HepG2 (cell line): ENCODE measurements at regions not wholly inside any gene's neighbourhood (a gene's known extent, or its start where the extent isn't known, plus 50 kb on each side); places are given as distances from the start of the nearest gene placed in this dataset.

Source experiments
- ATAC-seq: fragments of 200-7000 bp; cut with Tn5 transposase; 3 replicates; pipeline ENCODE4 v1.9.1; 2020; ENCODE audit warnings: mild to moderate bottlenecking, moderate library complexity
- BruUV-seq: library from RNA; stranded (reverse); fragments of 400-500 nt; replicated peaks from 2 replicates; lab custom pipeline; 2021; lab: Mats Ljungman, UMichigan
- CTCF ChIA-PET: fragments of 300-600 bp; formaldehyde crosslinking; extraction: SDS; loops from one replicate; lab custom pipeline; 2021; ENCODE audit warnings: low total read pairs, inconsistent platforms, low intra/inter-chr PET ratio; lab: Yijun Ruan, JAX
- POLR2A ChIA-PET: fragments of 350-600 bp; sonication (Branson Sonifier 250); formaldehyde crosslinking; loops from one replicate; lab custom pipeline; 2020; ENCODE audit warnings: antibody characterized with exemption, inconsistent platforms; lab: Yijun Ruan, JAX
- DNase-seq: peaks from one replicate; pipeline ENCODE4 v3.0.0-alpha.2; 2015; ENCODE audit warnings: low spot score
- FAIRE-seq: peaks from 3 replicates; lab custom pipeline; 2011; peaks lifted over from hg19 to GRCh38; lab: Jason Lieb, UNC
- H2AFZ ChIP-seq: one replicate; pipeline ENCODE4 v1.6.1; 2011; ENCODE audit warnings: low read length, inconsistent platforms
- H3K27ac ChIP-seq: fragments of 300-600 bp; 3 replicates; pipeline ENCODE4 v1.8.0; 2011; ENCODE audit warnings: mixed run types, mild to moderate bottlenecking, mixed read lengths, low read length, inconsistent platforms; ENCODE audit not compliant: insufficient read depth; ENCODE audit errors: extremely low read length
- H3K27me3 ChIP-seq, 2 experiments: fragments of 200-600 bp in 1 of 2; 2 replicates in 1 of 2; 3 replicates in 1 of 2; pipeline versions ENCODE4 v1.6.0 to v1.8.0; 2011; ENCODE audit warnings: low read length in 2 of 2, mild to moderate bottlenecking in 2 of 2, moderate library complexity in 2 of 2, inconsistent platforms in 1 of 2; ENCODE audit not compliant: insufficient read depth in 2 of 2, control insufficient read depth in 1 of 2
- H3K36me3 ChIP-seq, 2 experiments: fragments of 200-600 bp in 1 of 2; replicated peaks in 1 of 2; 2 replicates in 1 of 2; 3 replicates in 1 of 2; pipeline versions ENCODE4 v1.5.1 to v1.8.0; 2011; ENCODE audit warnings: low read length in 2 of 2, inconsistent platforms in 1 of 2; ENCODE audit not compliant: insufficient read depth in 2 of 2, control insufficient read depth in 1 of 2
- H3K4me1 ChIP-seq: 2 replicates; pipeline ENCODE4 v1.5.1; 2012; ENCODE audit warnings: low read length, inconsistent platforms; ENCODE audit not compliant: insufficient read depth
- H3K4me2 ChIP-seq: 2 replicates; pipeline ENCODE4 v1.6.0; 2011; ENCODE audit warnings: low read depth, low read length, inconsistent platforms
- H3K4me3 ChIP-seq, 3 experiments: fragments of 200-600 bp in 1 of 3; sonication (generic), shearing (Covaris generic) in 1 of 3; replicated peaks in 1 of 3; 2 replicates each; pipeline ENCODE4 v1.5.1; 2011 to 2016; ENCODE audit warnings: low read length in 3 of 3, inconsistent platforms in 2 of 3, low read depth in 2 of 3, mild to moderate bottlenecking in 2 of 3, control low read depth in 1 of 3, mixed read lengths in 1 of 3; ENCODE audit not compliant: insufficient read depth in 1 of 3
- H3K79me2 ChIP-seq: one replicate; pipeline ENCODE4 v1.6.1; 2011; ENCODE audit warnings: low read length, inconsistent platforms; ENCODE audit not compliant: insufficient read depth
- H3K9ac ChIP-seq: 2 replicates; pipeline ENCODE4 v1.6.0; 2011; ENCODE audit warnings: mild to moderate bottlenecking, low read depth, low read length, inconsistent platforms; ENCODE audit not compliant: insufficient read depth
- H3K9me3 ChIP-seq: 2 replicates; pipeline ENCODE4 v1.5.1; 2012; ENCODE audit warnings: mild to moderate bottlenecking, low read length
- H4K20me1 ChIP-seq: 2 replicates; pipeline ENCODE4 v1.6.0; 2011; ENCODE audit warnings: inconsistent platforms, mild to moderate bottlenecking, low read length, moderate library complexity; ENCODE audit not compliant: insufficient read depth
- MAFF ChIP-seq: IDR thresholded peaks from 2 replicates; pipeline ENCODE4 v1.6.1; 2011; ENCODE audit warnings: low read depth, low read length, improper control_type of control experiment
- MAFK ChIP-seq, 2 experiments: IDR thresholded peaks in 1 of 2; conservative IDR thresholded peaks in 1 of 2; 2 replicates each; pipeline ENCODE4 v1.6.1; 2011; ENCODE audit warnings: improper control_type of control experiment in 2 of 2, low read length in 2 of 2
- RFX5 ChIP-seq: IDR thresholded peaks from 2 replicates; pipeline ENCODE4 v1.6.1; 2011; ENCODE audit warnings: low read depth, low read length, improper control_type of control experiment
- SMC3 ChIP-seq: IDR thresholded peaks from 2 replicates; pipeline ENCODE4 v1.6.1; 2011; ENCODE audit warnings: low read length, improper control_type of control experiment
- TBX2 ChIP-seq: sonication (generic); formaldehyde crosslinking; IDR thresholded peaks from 2 replicates; pipeline ENCODE4 v1.5.0; 2020; ENCODE audit warnings: missing genetic modification reagents, mild to moderate bottlenecking, borderline replicate concordance
- WIZ ChIP-seq: sonication (generic); formaldehyde crosslinking; IDR thresholded peaks from 2 replicates; pipeline ENCODE4 v1.5.1; 2020; ENCODE audit warnings: mild to moderate bottlenecking, missing genetic modification reagents
- XBP1 ChIP-seq: sonication (generic); formaldehyde crosslinking; IDR thresholded peaks from 2 replicates; pipeline ENCODE4 v1.5.0; 2020; ENCODE audit warnings: missing genetic modification reagents
- ZNF260 ChIP-seq: sonication (generic); formaldehyde crosslinking; IDR thresholded peaks from 2 replicates; pipeline ENCODE4 v1.4.0; 2020; ENCODE audit warnings: missing genetic modification reagents, low read depth, mild to moderate bottlenecking, borderline replicate concordance
- ZNF770 ChIP-seq: sonication (generic); formaldehyde crosslinking; IDR thresholded peaks from 2 replicates; pipeline ENCODE4 v1.5.0; 2020; ENCODE audit warnings: mild to moderate bottlenecking, missing genetic modification reagents
- ZSCAN25 ChIP-seq: sonication (generic); formaldehyde crosslinking; IDR thresholded peaks from 2 replicates; pipeline ENCODE4 v1.8.0; 2022; ENCODE audit warnings: mild to moderate bottlenecking, missing genetic modification reagents
- WGBS: methylation state at CpG from one replicate; pipeline ENCODE4 v1.1.6; 2017; ENCODE audit warnings: low lambda C conversion rate; 5-methylcytosine and 5-hydroxymethylcytosine counted together
- in situ Hi-C: cut with HindIII; loops from 2 replicates; pipeline ENCODE4 v1.10.0; 2017; ENCODE audit warnings: low pct_unique_long_range_greater_than_20kb; ENCODE audit not compliant: extremely low pct_ligation_motif_present
- intact Hi-C: fragments of 100-400 bp; cut with micrococcal nuclease; formaldehyde crosslinking; loops from one replicate; pipeline ENCODE4 v1.10.0; 2022; ENCODE audit not compliant: unreplicated experiment

- Histone ChIP-seq H3K9ac (no peak overlapping the region), H3K36me3 (no peaks in the 10 kb centered on the region), H3K27me3 (no peaks in the 10 kb centered on the region; a peak in 1 of 5 replicates), H3K79me2 (no peaks in the 10 kb centered on the region), H2AFZ (no peak overlapping the region), H4K20me1 (no peaks in the 10 kb centered on the region), H3K4me2 (no peak overlapping the region), H3K4me1 (no peaks in the 10 kb centered on the region), H3K4me3 (no peak overlapping the region), H3K27ac (no peak overlapping the region), H3K9me3 (no peaks in the 10 kb centered on the region)
- no TSS peak for BruUV-seq
- in situ Hi-C loops (no loop called here), intact Hi-C loops (no loop called here)
- TF ChIP-seq ZSCAN25 (CRISPR knock-in tag) (no peak), MAFF (peak; percentile 56), MAFK (conservative IDR thresholded peaks at IDR 0.05 in 1 of 2, IDR thresholded peaks at IDR 0.05 in 1 of 2; ENCODE audit: low read length in 2 of 2) (peak; percentile 39 to 77; a peak in 3 of 4 replicates), SMC3 (no peak), TBX2 (CRISPR knock-in tag) (no peak), RFX5 (no peak)
- ATAC-seq (no peak), DNase-seq (no peak), FAIRE-seq (no peak)
- POLR2A ChIA-PET: no interaction called here
- CTCF ChIA-PET: no interaction called here
Measured at GRCh38 chr6:141735126-141735525, 397.6 kb upstream of the GJE1 start.

GRCh38 chr6:141734071-141734840 is 398.5 kb upstream of the GJE1 start:
- intact Hi-C loops (no loop called here), in situ Hi-C loops (no loop called here)
- no peaks in the 10 kb centered on the region for H3K4me1 ChIP-seq
- H3K9ac ChIP-seq: no peak overlapping the region
- no peaks in the 10 kb centered on the region for H4K20me1 ChIP-seq
- H3K4me3 ChIP-seq: no peak overlapping the region
- 24% methylated on average over 2 of the region's 2 CpGs for WGBS
- no peak overlapping the region for H3K4me2 ChIP-seq
- no peaks in the 10 kb centered on the region for H3K79me2 ChIP-seq
- H3K27me3 ChIP-seq: no peaks in the 10 kb centered on the region; a peak in 1 of 5 replicates
- CTCF ChIA-PET: no interaction called here
- TF ChIP-seq ZNF770 (no peak), XBP1 (no peak), ZNF260 (CRISPR knock-in tag) (no peak), WIZ (CRISPR knock-in tag) (no peak)
- H3K36me3 ChIP-seq: no peaks in the 10 kb centered on the region
- ATAC-seq (no peak), DNase-seq (no peak), FAIRE-seq (no peak)
- no peak overlapping the region for H3K27ac ChIP-seq
- no TSS peak for BruUV-seq
- POLR2A ChIA-PET: no interaction called here
- H2AFZ ChIP-seq: no peak overlapping the region
- H3K9me3 ChIP-seq: no peaks in the 10 kb centered on the region
